ENCODE measurements at regions not wholly inside any gene's neighbourhood (a gene's known extent, or its start where the extent isn't known, plus 50 kb on each side); places are given as distances from the start of the nearest gene placed in this dataset.
"Not testable (repeated sequence)": the region's sequence is repeated elsewhere in the genome, so short reads cannot be mapped to it uniquely, and the experiment has no call there.

- DNase-seq (ENCODE audit: low read depth), result no peak
These were observed 368.6 kb upstream of the RGS6 start for GRCh38 chr14:71563492-71564153.

- no peak for DNase-seq (ENCODE audit: low read depth)
These were observed 366.0 kb upstream of the RGS6 start for GRCh38 chr14:71566276-71566675.

DNA sequence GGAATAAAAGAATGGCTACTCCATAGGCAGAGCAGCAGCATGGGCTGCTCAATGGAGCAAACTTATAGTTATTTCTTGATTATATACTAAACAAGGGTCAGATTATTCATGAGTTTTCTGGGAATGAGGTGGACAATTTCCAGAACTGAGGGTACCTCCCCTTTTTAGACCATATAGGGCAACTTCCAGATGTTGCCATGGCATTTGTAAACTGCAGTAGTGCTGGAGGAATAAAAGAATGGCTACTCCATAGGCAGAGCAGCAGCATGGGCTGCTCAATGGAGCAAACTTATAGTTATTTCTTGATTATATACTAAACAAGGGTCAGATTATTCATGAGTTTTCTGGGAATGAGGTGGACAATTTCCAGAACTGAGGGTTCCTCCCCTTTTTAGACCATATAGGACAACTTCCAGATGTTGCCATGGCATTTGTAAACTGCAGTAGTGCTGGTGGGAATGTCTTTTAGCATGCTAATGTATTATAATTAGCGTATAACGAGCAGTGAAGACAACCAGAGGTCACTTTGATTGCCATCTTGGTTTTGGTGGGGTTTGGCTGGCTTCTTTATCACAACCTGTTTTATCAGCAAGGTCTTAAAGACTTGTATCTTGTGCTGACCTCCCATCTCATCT, 364.6 kb upstream of the RGS6 start:
- DNase-seq (ENCODE audit: low read depth), result not testable (repeated sequence)

DNA sequence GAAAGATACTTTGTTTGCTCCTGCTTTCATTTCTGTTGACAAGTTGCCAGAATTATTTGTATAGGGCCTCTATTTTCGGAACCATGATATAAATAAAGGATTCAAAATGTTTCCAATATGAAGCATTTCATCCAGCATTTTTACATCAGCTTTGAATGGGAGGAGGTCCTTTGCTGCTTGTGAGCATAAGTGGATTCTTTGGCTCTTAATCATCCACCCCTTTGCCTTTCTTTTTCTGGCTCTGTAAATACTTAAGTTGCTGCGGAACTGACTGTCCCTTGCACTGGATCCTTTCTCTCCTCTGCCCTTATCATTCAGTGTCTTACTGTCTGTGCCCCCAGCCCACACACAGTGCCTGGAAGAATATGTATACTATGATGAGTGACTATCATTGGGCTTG, 357.3 kb upstream of the RGS6 start:
- DNase-seq (ENCODE audit: low read depth), result no peak

DNA sequence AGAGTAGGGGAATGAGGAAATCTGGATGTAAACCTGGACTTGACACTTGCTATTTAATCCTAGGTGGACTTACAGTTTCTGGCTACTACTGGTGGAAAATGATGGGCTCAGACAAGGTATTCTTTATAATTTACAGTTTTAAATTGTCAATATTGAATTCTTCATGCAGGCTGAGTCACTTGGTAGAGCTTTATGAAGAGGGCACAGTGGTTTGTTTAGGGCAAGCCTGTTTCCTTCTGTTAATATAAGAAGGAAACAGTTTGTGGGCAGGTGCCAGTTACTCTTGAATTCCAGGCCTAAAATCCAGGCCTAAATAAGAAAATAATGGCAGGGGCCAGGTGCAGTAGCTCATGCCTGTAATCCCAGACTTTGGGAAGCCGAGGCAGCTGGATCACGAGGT, 355.8 kb upstream of the RGS6 start:
- DNase-seq (ENCODE audit: low read depth), result no peak

- no peak for DNase-seq (ENCODE audit: low read depth)
These were observed 352.9 kb upstream of the RGS6 start for GRCh38 chr14:71579331-71579730.

DNA sequence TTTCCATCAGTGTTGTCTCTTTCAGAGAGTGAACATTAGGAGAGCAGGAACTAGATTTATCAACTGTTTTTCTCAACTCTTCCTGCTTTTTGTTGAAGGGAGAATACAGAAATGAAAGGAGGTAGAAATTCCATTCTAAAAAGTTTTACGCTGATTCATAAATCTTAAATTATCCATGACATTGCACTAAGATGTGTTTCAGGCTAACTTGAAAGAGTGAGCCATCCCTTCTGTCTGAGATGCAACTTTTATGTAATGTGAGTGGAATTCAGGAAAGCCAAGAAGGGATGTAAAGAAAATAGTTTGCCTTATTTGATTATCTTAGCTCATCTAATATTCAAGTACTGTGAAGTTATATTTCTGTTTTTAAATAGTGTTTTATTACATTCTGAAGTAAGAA, 349.5 kb upstream of the RGS6 start:
- DNase-seq (ENCODE audit: low read depth), result no peak

DNA sequence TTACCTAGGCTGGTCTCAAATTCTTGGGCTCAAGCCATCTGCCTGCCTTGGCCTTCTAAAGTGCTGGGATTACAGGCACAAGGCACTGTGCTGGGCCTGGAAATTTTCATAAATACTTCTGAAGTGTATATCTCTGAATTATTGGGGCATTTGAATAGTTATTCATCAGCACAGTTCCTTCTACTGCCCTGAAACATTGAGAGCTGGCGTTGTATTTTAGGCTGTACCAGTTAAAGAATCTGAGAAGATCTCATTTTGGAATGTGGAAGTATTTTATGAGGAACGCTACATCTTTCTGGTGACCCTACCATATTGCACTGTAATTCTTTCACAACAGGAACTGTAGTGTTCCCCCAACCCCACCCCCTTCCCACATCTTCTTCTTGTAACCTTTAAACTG, 349.0 kb upstream of the RGS6 start:
- no peak for DNase-seq (ENCODE audit: low read depth)

- no peak for DNase-seq (ENCODE audit: low read depth)
These were observed 348.5 kb upstream of the RGS6 start for GRCh38 chr14:71583705-71584104.

DNA sequence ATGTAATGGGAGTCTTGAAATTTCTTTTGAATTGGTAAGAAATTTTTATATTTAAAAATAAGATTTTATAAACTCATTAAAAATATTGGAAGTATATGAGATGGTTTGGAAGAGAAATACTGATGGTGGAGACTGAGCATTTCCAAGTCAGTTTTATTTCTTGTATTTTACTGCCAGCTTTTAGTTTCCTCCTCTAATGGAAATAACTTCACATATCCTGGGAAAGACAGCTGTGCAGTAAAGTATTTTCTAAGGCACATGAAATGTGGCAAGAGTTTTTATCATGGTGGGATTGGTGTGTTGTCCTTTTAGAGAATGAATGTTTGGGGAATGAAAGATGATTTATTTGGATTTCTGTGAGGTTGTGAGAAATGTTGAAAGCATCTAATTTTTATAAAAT, 346.9 kb upstream of the RGS6 start:
- no peak for DNase-seq (ENCODE audit: low read depth)

GRCh38 chr14:71586131-71586897, 345.9 kb upstream of the RGS6 start:
- no peak for DNase-seq (ENCODE audit: low read depth)

- no peak for DNase-seq (ENCODE audit: low read depth)
These were observed 344.2 kb upstream of the RGS6 start for GRCh38 chr14:71588028-71588427.

GRCh38 chr14:71588576-71589215, 343.5 kb upstream of the RGS6 start:
- no peak for DNase-seq (ENCODE audit: low read depth)

DNA sequence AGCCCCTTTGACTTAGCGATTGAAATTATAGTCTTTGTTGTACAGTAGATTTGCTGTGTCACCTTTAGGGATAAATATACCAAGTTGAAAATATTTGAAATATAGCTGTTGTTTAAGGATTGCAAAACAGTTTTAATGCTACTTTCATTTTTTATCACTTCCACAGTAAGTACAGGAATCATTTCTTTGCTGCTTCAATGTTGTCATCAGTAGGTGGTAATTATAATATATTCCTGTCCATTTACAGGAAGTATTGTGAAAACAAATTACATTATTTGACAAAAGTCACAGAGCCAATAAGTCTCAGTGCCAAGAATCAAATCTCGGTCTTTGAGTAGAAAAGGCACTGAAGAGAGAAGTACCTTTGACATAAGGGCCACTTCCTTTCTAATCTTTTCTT, 342.6 kb upstream of the RGS6 start:
- no peak for DNase-seq (ENCODE audit: low read depth)

DNA sequence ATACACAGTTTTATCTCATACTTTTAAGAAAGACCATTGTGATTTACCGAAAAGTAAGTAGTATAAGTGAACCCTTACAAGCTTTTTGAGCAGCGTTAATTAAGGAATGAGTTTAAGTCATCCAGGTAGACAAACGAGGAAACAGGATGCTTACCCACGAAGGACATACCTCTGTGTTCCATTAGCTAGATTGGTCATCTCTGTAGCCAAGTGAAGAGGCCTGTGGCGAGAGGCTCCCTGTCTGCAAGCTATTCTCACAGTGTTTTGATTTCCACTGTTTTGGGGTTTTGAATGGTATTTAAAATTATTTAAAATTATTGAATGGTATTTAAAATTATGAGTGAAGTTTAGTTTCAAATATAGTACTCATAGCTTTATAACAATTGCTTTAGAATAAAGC, 342.1 kb upstream of the RGS6 start:
- no peak for DNase-seq (ENCODE audit: low read depth)

GRCh38 chr14:71591231-71591630, 341.0 kb upstream of the RGS6 start:
- no peak for DNase-seq (ENCODE audit: low read depth)

- DNase-seq (ENCODE audit: low read depth), result no peak
These were observed 340.3 kb upstream of the RGS6 start for GRCh38 chr14:71591929-71592328.

DNA sequence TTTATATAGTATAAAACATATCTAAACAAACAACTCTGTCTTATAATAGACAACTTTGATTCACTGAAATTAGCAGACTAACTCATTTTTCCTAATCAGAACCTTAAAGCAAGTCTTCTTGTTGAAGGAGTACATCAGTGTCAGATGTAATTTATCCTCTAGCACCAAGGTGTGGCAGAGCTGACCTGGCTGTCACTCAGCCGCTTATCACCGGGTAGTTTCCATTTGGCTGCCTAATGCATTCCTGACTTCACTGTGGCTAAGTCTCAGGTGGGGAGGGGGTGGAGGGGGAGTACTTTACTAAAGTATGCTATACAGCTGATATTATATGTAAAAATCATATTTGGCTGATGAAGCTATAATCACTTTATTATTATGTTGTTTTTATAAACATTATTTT, 339.9 kb upstream of the RGS6 start:
- no peak for DNase-seq (ENCODE audit: low read depth)

GRCh38 chr14:71593966-71594365, 338.3 kb upstream of the RGS6 start:
- DNase-seq (ENCODE audit: low read depth), result no peak

- no peak for DNase-seq (ENCODE audit: low read depth)
These were observed 337.4 kb upstream of the RGS6 start for GRCh38 chr14:71594821-71595220.

GRCh38 chr14:71595441-71595840, 336.8 kb upstream of the RGS6 start:
- DNase-seq (ENCODE audit: low read depth), result no peak

DNA sequence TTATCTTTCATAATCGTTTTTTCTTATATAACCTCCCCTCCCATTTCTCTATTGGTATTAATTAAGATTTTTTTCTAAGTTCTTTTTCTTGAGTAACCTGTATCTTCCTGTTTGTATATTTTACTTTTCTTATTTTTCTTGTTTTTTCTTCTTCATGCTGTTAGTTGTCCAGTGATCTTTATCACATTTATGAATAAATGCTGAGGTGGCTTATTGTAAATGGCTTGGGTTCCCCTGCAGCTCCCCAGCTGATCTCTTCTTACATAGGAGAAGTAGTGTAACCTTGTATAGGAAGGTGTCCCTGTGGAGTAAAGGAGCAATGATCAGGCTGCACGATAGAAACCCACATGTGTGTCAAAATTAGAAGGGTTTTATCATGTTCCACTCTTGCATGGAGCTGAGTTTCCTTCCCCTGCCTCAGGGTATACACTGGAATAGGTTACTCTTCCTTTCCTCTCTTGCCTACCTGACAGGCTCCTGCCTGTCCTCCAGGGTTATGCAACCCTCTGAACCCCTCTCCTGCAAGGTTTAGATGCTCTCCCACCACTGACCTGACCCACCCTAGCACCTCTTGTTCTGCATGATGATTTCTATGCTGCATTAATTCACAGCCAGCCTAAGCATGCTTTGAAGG, 334.8 kb upstream of the RGS6 start:
- no peak for DNase-seq (ENCODE audit: low read depth)
